SKM-1 (cell line): ENCODE measurements at regions not wholly inside any gene's neighbourhood (a gene's known extent, or its start where the extent isn't known, plus 50 kb on each side); places are given as distances from the start of the nearest gene placed in this dataset.
"Not testable (repeated sequence)": the region's sequence is repeated elsewhere in the genome, so short reads cannot be mapped to it uniquely, and the experiment has no call there.

Experiments
- DNase-seq: peaks from one replicate; lab custom pipeline; 2025; ENCODE audit not compliant: unreplicated experiment; lab: John Stamatoyannopoulos, UW

GRCh38 chr7:148472406-148472805 is 118.2 kb upstream of the C7orf33 start:
- no peak for DNase-seq

DNA sequence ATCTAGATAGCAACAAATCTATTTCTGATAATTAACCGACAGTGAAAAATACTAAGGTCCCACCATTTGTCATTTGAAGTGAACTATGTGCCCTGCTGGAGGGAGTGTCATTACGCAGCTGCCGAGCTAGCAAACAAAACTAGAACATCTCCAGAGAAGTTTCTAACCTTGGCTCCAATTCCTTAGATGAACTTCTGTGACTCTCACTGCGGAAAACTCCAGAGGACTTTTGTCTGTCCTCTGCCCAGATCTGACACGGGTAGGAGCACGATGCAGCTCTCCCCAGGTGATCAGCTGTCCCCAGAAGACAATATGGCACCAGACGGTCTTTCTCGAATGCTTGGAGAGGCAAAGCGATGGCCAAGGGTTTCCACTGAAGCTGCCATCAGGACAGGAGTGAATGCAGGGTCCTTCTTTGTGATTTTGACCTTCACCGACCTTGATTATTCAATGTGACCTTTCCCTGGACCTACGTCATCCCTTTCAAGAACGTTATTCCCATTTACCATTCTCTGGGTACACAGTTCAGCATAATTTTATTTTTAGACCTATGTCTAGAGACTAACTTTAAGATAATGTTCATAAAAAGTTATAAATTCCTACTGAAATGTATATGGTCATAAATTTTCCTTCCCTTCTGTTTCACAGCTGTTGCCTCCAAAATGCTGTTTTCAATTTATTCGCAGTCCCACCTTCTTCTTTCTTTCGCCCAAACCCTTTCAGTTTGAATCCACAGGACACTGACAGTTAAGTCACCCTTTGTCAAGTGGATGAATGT is 116.7 kb upstream of the C7orf33 start:
- DNase-seq: no peak

GRCh38 chr7:148474481-148475025 is 116.0 kb upstream of the C7orf33 start:
- DNase-seq: no peak

DNA sequence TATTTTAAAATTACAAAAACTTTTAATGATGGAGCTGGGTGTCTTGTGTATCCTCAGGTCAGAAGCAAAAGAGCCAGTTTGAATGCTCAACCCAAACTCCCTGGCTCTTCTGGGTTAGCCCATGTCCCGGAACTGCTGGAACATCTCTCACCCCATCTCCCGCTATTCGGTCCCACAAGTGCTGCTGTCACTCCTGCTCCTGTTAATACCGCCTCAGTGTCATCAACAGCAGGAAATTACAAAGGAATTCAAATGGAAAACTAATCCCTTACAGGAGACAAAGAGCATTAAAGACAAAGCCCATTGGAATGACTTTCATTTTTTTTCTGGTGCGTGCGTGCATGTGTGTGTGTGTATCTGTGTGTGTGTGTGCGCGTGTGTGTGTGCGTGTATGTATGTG is 112.0 kb upstream of the C7orf33 start:
- DNase-seq: no peak

DNA sequence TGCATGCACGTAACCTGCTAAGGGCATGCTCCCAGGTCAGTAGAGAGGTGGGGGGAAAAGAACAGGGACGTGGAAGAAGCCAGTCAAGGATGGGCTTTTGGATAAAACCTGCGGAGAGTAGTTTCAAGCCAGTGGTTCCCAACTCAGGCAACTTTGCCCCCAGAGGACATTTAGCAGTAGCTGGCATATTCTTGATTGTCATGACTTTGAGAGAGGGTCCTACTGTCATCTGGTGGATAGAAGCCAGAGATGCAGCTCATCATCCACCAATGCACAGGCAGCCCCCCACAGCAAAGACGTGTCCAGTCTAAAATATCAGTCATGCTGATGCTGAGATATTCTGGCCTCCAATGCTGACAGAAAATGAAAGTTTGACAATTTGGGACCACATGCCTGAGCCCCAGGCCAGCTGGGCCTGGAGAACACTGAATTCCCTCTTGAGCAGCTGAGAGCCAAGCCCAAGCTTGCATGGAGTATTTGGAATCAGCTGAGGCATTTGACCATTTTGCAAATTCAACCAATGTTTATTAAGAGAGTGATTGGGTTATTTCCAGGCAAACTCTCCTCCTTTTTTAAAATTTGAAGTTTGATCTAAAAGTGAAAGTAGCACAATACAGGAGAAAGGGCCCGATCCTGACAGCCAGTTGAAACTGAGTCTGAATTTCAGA is 110.0 kb upstream of the C7orf33 start:
- DNase-seq: no peak

GRCh38 chr7:148481147-148481526 is 109.4 kb upstream of the C7orf33 start:
- no peak for DNase-seq

DNA sequence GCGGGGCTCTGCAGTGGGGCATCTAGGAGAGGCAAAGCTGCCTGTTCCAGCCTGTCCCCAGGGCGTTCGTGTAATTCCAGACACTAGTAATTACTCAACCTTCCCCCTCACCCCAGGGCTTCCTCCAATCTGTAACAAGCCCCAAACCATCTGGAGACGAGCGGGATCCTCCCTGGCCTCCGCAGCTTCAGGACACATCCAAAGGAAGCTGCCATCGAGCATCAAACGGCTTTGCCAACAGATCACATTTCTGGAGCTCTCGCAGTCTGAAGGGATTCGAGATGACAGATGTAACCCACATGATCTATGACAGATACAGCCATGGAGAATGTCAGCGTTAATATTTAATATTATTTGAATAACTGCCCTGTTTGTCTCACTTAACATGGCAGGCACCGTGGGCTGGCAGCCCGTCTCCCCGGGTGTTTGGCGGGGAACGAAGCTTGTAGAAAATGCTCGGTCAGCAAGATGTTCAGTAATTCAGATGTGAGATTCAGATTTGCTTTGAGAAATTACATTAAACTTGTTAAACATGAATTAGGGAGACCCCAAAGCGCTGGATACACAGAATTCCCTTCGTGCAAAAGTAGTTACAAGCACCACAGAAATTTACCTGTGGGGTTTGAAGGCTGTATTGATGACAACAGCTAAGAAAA is 108.5 kb upstream of the C7orf33 start:
- DNase-seq: no peak

GRCh38 chr7:148483515-148484308 is 106.9 kb upstream of the C7orf33 start:
- DNase-seq: no peak

DNA sequence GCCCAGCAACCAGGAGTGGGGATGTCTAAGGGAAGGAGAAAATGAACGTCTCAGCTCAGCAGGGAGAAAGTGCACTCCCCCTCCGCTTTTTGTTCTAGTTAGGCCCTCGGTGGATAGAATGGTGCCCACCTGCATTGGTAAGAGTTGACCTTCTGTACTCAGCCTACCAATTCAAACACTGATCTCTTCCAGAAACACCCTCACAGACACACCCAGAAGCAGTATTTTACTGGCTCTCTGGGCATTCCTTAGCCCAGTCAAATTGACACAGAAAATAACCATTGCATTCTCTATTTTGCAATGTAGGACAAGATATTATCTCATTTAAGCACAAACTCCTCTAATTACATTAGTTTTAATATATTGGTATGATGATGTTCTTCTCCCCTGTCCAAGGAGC is 106.1 kb upstream of the C7orf33 start:
- DNase-seq: no peak

DNA sequence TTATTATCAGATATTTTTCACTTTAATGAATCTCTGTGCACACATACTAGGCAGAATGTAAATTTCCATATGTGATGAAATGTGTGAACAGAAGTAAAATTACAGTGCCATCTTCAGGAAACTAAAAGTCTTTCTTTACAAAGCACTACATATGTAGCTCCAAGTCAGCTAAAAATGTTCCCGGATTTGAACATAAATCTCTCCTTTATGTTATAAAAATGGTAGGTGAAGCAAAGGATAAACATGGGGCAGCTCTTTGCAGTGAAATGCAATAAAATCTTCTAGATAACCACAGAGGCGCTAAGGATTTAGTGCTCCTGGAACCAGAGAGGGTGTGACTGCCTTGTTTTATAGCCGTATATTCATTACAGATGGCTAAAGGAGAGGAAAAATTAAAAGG is 104.9 kb upstream of the C7orf33 start:
- no peak for DNase-seq

- no peak for DNase-seq
These were observed 103.6 kb upstream of the C7orf33 start for GRCh38 chr7:148486937-148487336.

DNA sequence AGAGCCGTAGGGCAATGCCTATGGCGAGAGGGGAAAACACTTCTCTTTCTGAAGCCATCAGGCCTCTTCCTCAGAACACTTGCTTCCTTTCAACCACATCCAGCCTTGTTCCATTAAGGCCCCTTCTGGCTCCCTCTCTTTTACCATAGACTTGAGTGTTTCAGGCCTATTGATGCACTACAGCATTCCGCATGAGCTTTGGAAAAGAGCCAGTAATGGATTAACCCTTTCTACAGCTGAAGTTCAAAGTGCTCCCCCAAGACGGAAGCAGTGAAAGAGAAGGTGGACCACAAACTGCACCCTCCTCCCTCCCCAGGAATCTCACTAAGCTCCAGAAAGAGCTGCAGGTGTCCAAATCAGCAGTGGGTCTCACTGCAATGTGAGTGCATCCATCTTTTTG is 102.7 kb upstream of the C7orf33 start:
- no peak for DNase-seq

DNA sequence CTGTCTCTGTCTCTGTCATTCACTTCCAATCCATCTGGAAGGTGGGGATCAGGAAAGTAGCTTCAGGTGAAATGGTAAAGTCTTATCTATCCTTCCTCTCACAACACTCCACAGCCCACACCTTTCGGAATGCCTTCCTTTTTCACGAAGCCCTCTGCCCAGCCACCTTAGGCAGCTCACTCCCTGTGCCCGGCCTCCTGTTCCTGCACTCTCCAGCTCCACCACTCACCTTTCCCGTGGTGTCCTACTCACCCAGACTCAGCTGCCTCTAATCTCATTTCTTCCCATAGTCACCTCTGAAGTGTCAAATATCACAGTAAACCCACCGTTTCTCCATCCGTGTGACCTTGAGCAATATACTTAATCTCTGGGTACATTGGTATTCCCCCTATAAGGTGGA is 100.9 kb upstream of the C7orf33 start:
- DNase-seq: no peak

DNA sequence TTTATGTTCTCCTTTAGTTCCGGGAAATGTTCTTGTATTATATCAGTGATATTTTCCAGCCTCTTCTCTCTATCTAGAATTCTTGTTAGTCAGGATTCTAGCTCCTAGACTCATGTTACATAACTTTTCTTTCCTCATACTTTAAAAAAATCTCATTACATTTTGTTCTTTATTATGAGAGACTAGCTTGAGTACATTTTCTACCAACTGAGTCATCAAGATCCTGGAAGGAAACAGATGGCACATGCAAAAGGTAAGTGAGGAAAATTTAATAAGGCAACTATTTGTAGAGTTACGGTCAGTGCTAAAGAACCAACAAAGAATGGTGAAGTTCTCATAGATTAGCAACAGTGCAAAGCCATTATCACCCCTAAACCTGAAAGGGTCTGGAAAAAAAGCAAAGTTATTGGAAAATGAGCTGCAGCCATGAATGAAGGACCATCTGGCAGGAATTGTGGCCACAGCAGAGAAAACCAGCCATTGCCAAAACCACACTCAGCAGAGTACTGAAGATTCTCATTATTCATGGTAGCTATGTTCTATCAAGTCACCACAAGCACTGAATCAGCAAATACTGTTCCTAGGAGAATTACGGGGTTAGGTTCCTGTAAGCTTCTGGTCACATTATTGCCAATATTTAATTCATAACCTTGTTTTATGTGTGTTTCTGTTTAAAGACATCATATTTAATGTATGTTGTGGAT is 98.3 kb upstream of the C7orf33 start:
- DNase-seq: no peak

GRCh38 chr7:148495605-148496004 is 95.0 kb upstream of the C7orf33 start:
- no peak for DNase-seq

- DNase-seq: no peak
These were observed 89.6 kb upstream of the C7orf33 start for GRCh38 chr7:148500978-148501377.

DNA sequence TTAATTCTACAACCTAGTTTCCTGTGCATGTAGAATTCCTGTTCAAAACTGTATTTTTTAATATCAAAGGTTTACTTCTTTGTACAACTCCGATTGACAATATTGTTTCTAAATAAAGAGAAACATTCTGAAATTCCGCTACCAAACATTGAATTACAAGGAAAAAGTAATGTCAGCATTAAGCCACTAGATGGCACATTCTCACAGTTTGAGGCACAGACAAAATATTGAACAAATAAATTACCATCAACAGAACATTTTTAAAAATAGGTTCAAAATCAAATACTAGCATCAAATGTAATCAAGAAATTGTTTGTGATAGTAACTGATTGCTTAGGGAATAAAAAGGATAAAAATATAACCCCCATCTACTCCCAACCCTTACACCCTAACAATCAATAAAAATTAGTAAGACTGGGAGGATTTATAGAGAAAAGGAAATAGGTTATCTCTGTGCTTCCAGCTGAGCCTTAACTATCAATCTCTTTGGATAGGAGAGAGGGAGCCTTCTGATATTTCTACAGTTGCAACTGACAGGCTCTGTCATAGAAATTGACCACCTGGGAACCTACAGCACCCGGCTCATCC is 86.6 kb upstream of the C7orf33 start:
- DNase-seq: no peak

DNA sequence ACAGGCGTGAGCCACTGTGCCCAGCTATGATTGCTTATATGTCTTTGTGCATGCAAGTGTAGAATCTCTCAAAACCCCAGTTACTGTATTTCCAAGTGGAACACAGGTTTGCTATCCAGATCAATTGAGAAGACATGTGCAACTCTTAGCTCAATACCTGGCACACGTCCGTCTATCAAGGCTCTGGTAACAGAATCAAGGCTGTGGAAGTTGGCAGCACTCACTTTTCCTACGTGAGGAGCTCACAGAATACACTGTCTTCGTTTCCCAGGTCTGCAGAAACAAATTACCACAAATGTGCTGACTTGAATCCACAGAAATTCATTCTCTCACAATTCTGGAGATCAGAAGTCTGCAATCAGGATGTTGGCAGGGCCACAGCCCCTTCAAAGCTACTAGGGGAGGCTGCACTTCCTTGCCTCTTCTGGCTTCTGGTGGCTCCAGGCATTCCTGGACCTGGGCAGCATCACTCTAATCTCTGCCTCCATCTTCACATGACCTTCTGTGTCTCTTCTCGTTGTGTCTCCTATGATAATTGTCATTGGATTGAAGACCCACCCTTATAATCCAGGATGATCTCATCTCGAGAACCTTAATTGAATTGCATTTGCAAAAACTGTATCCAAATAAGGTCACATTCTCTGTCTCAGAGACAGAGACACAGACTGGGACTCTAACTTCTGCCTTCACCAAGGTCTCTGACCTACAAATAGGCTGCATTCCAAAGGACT is 84.8 kb upstream of the C7orf33 start:
- DNase-seq: no peak

GRCh38 chr7:148507064-148507573 is 83.4 kb upstream of the C7orf33 start:
- not testable (repeated sequence) for DNase-seq
